ENCODE measurements at regions not wholly inside any gene's neighbourhood (a gene's known extent, or its start where the extent isn't known, plus 50 kb on each side); places are given as distances from the start of the nearest gene placed in this dataset.
"Not testable (repeated sequence)": the region's sequence is repeated elsewhere in the genome, so short reads cannot be mapped to it uniquely, and the experiment has no call there.

GRCh38 chr3:110017304-110017703 lies 680.0 kb upstream of the DPPA4 start:
- TF ChIP-seq EZH2 (IDR thresholded peaks at IDR 0.05) = no peak
- no peak for TF ChIP-seq FOXP2 (optimal IDR thresholded peaks at IDR 0.05; ENCODE audit: control extremely low read depth, extremely low read length, insufficient read depth)
- no peak for TF ChIP-seq POLR2AphosphoS5 (IDR thresholded peaks at IDR 0.05; ENCODE audit: borderline replicate concordance, low read depth, low read length)
- Histone ChIP-seq H3K4me3 (no peak overlapping the region), H3K9ac (ENCODE audit: insufficient read length) (no peak overlapping the region), H3K27ac (no peak overlapping the region), H3K36me3 (ENCODE audit: insufficient read depth, low read length) (no peaks in the 10 kb centered on the region), H3K9me3 (ENCODE audit: low read depth, low read length) (no peaks in the 10 kb centered on the region)
- DNase-seq (ENCODE audit: low read depth, low spot score) = no peak

GRCh38 chr3:110021659-110022058 lies 684.3 kb upstream of the DPPA4 start:
- H3K27ac ChIP-seq = no peak overlapping the region
- no peaks in the 10 kb centered on the region for H3K36me3 ChIP-seq (ENCODE audit: insufficient read depth, low read length)
- no peak for DNase-seq (ENCODE audit: low read depth, low spot score)
- TF ChIP-seq POLR2AphosphoS5 (IDR thresholded peaks at IDR 0.05; ENCODE audit: borderline replicate concordance, low read depth, low read length) (no peak), FOXP2 (optimal IDR thresholded peaks at IDR 0.05; ENCODE audit: control extremely low read depth, extremely low read length, insufficient read depth) (no peak), EZH2 (IDR thresholded peaks at IDR 0.05) (no peak)
- no peaks in the 10 kb centered on the region for H3K9me3 ChIP-seq (ENCODE audit: low read depth, low read length)
- no peak overlapping the region for H3K9ac ChIP-seq (ENCODE audit: insufficient read length)
- no peak overlapping the region for H3K4me3 ChIP-seq

- not testable (repeated sequence) for H3K9ac ChIP-seq (ENCODE audit: insufficient read length); H3K4me3 ChIP-seq; H3K36me3 ChIP-seq (ENCODE audit: insufficient read depth, low read length); H3K27ac ChIP-seq; DNase-seq (ENCODE audit: low read depth, low spot score); H3K9me3 ChIP-seq (ENCODE audit: low read depth, low read length)
Observed at GRCh38 chr3:110023022-110023421, 685.7 kb upstream of the DPPA4 start.

- H3K27ac ChIP-seq = no peak overlapping the region
- no peak overlapping the region for H3K9ac ChIP-seq (ENCODE audit: insufficient read length)
- no peaks in the 10 kb centered on the region for H3K36me3 ChIP-seq (ENCODE audit: insufficient read depth, low read length)
- DNase-seq (ENCODE audit: low read depth, low spot score) = no peak
- H3K9me3 ChIP-seq (ENCODE audit: low read depth, low read length) = no peaks in the 10 kb centered on the region
- TF ChIP-seq FOXP2 (optimal IDR thresholded peaks at IDR 0.05; ENCODE audit: control extremely low read depth, extremely low read length, insufficient read depth) = no peak
- H3K4me3 ChIP-seq = no peak overlapping the region
Observed at GRCh38 chr3:110026421-110026820, 689.1 kb upstream of the DPPA4 start.

- no peak overlapping the region for H3K9ac ChIP-seq (ENCODE audit: insufficient read length)
- H3K36me3 ChIP-seq (ENCODE audit: insufficient read depth, low read length) = no peaks in the 10 kb centered on the region
- H3K27ac ChIP-seq = no peak overlapping the region
- no peak overlapping the region for H3K4me3 ChIP-seq
- DNase-seq (ENCODE audit: low read depth, low spot score) = no peak
- no peaks in the 10 kb centered on the region for H3K9me3 ChIP-seq (ENCODE audit: low read depth, low read length)
- TF ChIP-seq EZH2 (IDR thresholded peaks at IDR 0.05) = no peak
- TF ChIP-seq FOXP2 (optimal IDR thresholded peaks at IDR 0.05; ENCODE audit: control extremely low read depth, extremely low read length, insufficient read depth) = no peak
- TF ChIP-seq POLR2AphosphoS5 (IDR thresholded peaks at IDR 0.05; ENCODE audit: borderline replicate concordance, low read depth, low read length) = no peak
Observed at GRCh38 chr3:110027446-110028080, 690.2 kb upstream of the DPPA4 start.

- Histone ChIP-seq H3K36me3 (ENCODE audit: insufficient read depth, low read length) (no peaks in the 10 kb centered on the region), H3K9me3 (ENCODE audit: low read depth, low read length) (no peaks in the 10 kb centered on the region), H3K27ac (no peak overlapping the region), H3K4me3 (no peak overlapping the region), H3K9ac (ENCODE audit: insufficient read length) (no peak overlapping the region)
- DNase-seq (ENCODE audit: low read depth, low spot score) = no peak
- TF ChIP-seq FOXP2 (optimal IDR thresholded peaks at IDR 0.05; ENCODE audit: control extremely low read depth, extremely low read length, insufficient read depth) = no peak
- TF ChIP-seq EZH2 (IDR thresholded peaks at IDR 0.05) = no peak
- no peak for TF ChIP-seq POLR2AphosphoS5 (IDR thresholded peaks at IDR 0.05; ENCODE audit: borderline replicate concordance, low read depth, low read length)
Observed at GRCh38 chr3:110031975-110032374, 694.6 kb upstream of the DPPA4 start.

- Histone ChIP-seq H3K36me3 (ENCODE audit: insufficient read depth, low read length) (no peaks in the 10 kb centered on the region), H3K9ac (ENCODE audit: insufficient read length) (no peak overlapping the region), H3K4me3 (no peak overlapping the region), H3K27ac (no peak overlapping the region), H3K9me3 (ENCODE audit: low read depth, low read length) (no peaks in the 10 kb centered on the region)
- DNase-seq (ENCODE audit: low read depth, low spot score) = no peak
- no peak for TF ChIP-seq POLR2AphosphoS5 (IDR thresholded peaks at IDR 0.05; ENCODE audit: borderline replicate concordance, low read depth, low read length)
- TF ChIP-seq FOXP2 (optimal IDR thresholded peaks at IDR 0.05; ENCODE audit: control extremely low read depth, extremely low read length, insufficient read depth) = no peak
- TF ChIP-seq EZH2 (IDR thresholded peaks at IDR 0.05) = no peak
Observed at GRCh38 chr3:110059431-110059830, 722.1 kb upstream of the DPPA4 start.

- Histone ChIP-seq H3K27ac (no peak overlapping the region), H3K9me3 (ENCODE audit: low read depth, low read length) (no peaks in the 10 kb centered on the region), H3K9ac (ENCODE audit: insufficient read length) (no peak overlapping the region), H3K36me3 (ENCODE audit: insufficient read depth, low read length) (no peaks in the 10 kb centered on the region), H3K4me3 (no peak overlapping the region)
- DNase-seq (ENCODE audit: low read depth, low spot score) = no peak
- no peak for TF ChIP-seq POLR2AphosphoS5 (IDR thresholded peaks at IDR 0.05; ENCODE audit: borderline replicate concordance, low read depth, low read length)
- no peak for TF ChIP-seq FOXP2 (optimal IDR thresholded peaks at IDR 0.05; ENCODE audit: control extremely low read depth, extremely low read length, insufficient read depth)
- TF ChIP-seq EZH2 (IDR thresholded peaks at IDR 0.05) = no peak
Observed at GRCh38 chr3:110062716-110063115, 725.4 kb upstream of the DPPA4 start.

- TF ChIP-seq FOXP2 (optimal IDR thresholded peaks at IDR 0.05; ENCODE audit: control extremely low read depth, extremely low read length, insufficient read depth) = no peak
- TF ChIP-seq POLR2AphosphoS5 (IDR thresholded peaks at IDR 0.05; ENCODE audit: borderline replicate concordance, low read depth, low read length) = no peak
- no peak for TF ChIP-seq EZH2 (IDR thresholded peaks at IDR 0.05)
- no peak overlapping the region for H3K27ac ChIP-seq
- DNase-seq (ENCODE audit: low read depth, low spot score) = no peak
- H3K4me3 ChIP-seq = no peak overlapping the region
- H3K9me3 ChIP-seq (ENCODE audit: low read depth, low read length) = no peaks in the 10 kb centered on the region
- H3K9ac ChIP-seq (ENCODE audit: insufficient read length) = no peak overlapping the region
- H3K36me3 ChIP-seq (ENCODE audit: insufficient read depth, low read length) = no peaks in the 10 kb centered on the region
Observed at GRCh38 chr3:110063178-110063577, 725.8 kb upstream of the DPPA4 start.

All from SK-N-MC (cell line).